Neural cell (in vitro differentiated cells): ENCODE measurements at regions not wholly inside any gene's neighbourhood (a gene's known extent, or its start where the extent isn't known, plus 50 kb on each side); places are given as distances from the start of the nearest gene placed in this dataset.

ENCODE experiments used
- CTCF ChIP-seq: fragments of 450-650 bp; IDR thresholded peaks from 2 replicates; pipeline ENCODE4 v1.5.1; 2014; ENCODE audit warnings: antibody characterized with exemption, mild to moderate bottlenecking, moderate library complexity; ENCODE audit not compliant: poor library complexity, severe bottlenecking
- EP300 ChIP-seq: fragments of 450-650 bp; conservative IDR thresholded peaks from 2 replicates; pipeline ENCODE4 v1.6.1; 2014; ENCODE audit warnings: antibody characterized with exemption, mild to moderate bottlenecking, moderate library complexity; ENCODE audit not compliant: poor library complexity, severe bottlenecking
- EZH2 ChIP-seq: fragments of 200-600, 300-800 bp; shearing (Covaris generic), sonication (generic); IDR thresholded peaks from 2 replicates; pipeline ENCODE4 v1.6.1; 2014; ENCODE audit warnings: antibody characterized with exemption, low read length, borderline replicate concordance, mild to moderate bottlenecking; ENCODE audit not compliant: insufficient read depth, poor library complexity, severe bottlenecking
- MXI1 ChIP-seq: fragments of 450-650 bp; conservative IDR thresholded peaks from 2 replicates; pipeline ENCODE4 v1.6.1; 2014; ENCODE audit warnings: antibody characterized with exemption, mild to moderate bottlenecking; ENCODE audit not compliant: poor library complexity, severe bottlenecking
- POLR2AphosphoS5 ChIP-seq: IDR thresholded peaks from 2 replicates; pipeline ENCODE4 v1.6.1; 2012
- REST ChIP-seq: IDR thresholded peaks from 2 replicates; pipeline ENCODE4 v1.6.1; 2012; ENCODE audit warnings: borderline replicate concordance
- SMC3 ChIP-seq: fragments of 450-650 bp; conservative IDR thresholded peaks from 2 replicates; pipeline ENCODE4 v1.6.1; 2014; ENCODE audit warnings: antibody characterized with exemption, mild to moderate bottlenecking, moderate library complexity; ENCODE audit not compliant: poor library complexity
- TAF1 ChIP-seq: IDR thresholded peaks from 2 replicates; pipeline ENCODE4 v1.6.1; 2012; ENCODE audit warnings: low read depth

- TF ChIP-seq EZH2 (no peak), CTCF (no peak), REST (no peak), POLR2AphosphoS5 (no peak), TAF1 (no peak), EP300 (no peak), SMC3 (no peak), MXI1 (no peak)
Observed at GRCh38 chr1:65497256-65497830, 76.9 kb downstream of the LEPR start.
